ENCODE measurements at regions not wholly inside any gene's neighbourhood (a gene's known extent, or its start where the extent isn't known, plus 50 kb on each side); places are given as distances from the start of the nearest gene placed in this dataset.
"Not testable (repeated sequence)": the region's sequence is repeated elsewhere in the genome, so short reads cannot be mapped to it uniquely, and the experiment has no call there.

DNA sequence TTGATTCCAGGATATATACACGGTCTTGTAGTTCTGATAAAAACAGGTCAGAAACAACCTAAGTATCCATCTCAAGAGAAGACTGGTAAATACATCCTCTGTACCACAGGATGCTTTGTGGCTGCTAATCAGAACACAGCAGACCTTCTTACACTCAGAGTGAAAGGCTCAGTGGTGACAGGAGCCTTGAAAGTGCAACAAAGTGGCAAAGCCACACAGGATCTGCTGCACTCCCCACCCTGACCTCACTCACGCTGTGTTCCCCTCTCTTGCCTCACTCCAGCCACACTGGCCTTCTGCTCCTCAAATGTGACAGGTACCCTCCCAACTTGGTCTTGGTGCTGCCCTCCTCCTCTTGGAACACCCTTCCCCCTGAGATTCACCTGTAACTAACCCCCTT lies 98.1 kb upstream of the GRIP1 start:
- no peak for DNase-seq

GRCh38 chr12:66779466-66779865 lies 100.6 kb upstream of the GRIP1 start:
- no peak for DNase-seq

- peak; percentile 30 for DNase-seq
Observed at GRCh38 chr12:66786531-66787308, 107.8 kb upstream of the GRIP1 start.

- DNase-seq, result no peak
Observed at GRCh38 chr12:66799551-66799950, 120.7 kb upstream of the GRIP1 start.

DNA sequence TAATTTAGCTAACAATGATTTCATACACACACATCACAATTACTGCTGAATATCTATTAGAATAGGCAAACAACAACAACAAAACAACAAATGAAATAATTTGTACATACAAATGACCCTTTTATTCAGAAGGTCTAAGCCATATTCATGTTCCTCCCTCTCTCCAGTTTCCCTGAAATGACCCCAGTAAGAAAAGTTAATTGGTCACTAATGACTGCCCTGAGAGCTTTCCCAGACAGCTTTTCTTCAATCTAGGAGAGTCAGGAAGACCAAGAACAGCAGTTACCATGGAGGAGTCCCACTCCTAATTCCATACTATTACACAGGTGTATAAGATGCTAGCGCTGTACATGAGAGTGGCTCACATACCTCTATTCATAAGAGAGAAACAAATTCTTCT lies 121.2 kb upstream of the GRIP1 start:
- no peak for DNase-seq

DNA sequence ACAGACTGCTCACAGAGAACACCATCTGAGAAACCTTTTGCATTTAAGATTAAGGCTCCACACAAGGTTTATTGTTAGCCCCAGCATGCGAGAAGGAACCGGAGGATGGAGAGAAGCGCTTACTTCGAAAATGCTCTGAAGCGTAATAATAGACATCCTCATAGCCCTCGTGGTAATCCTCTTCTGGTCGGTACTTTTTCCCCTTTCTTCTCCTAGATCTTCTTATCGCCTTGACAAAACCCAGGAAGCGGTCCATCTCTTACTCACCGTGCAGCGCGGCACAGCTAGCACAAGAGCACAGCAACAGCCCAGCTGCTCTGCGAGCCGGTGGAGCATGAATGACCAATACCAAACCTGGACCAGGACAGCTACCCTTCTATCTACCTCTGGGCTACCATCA lies 125.1 kb upstream of the GRIP1 start:
- DNase-seq, result no peak

GRCh38 chr12:66804563-66804974 lies 125.7 kb upstream of the GRIP1 start:
- DNase-seq, result peak; percentile 81

- no peak for DNase-seq
Observed at GRCh38 chr12:66808606-66809005, 129.7 kb upstream of the GRIP1 start.

DNA sequence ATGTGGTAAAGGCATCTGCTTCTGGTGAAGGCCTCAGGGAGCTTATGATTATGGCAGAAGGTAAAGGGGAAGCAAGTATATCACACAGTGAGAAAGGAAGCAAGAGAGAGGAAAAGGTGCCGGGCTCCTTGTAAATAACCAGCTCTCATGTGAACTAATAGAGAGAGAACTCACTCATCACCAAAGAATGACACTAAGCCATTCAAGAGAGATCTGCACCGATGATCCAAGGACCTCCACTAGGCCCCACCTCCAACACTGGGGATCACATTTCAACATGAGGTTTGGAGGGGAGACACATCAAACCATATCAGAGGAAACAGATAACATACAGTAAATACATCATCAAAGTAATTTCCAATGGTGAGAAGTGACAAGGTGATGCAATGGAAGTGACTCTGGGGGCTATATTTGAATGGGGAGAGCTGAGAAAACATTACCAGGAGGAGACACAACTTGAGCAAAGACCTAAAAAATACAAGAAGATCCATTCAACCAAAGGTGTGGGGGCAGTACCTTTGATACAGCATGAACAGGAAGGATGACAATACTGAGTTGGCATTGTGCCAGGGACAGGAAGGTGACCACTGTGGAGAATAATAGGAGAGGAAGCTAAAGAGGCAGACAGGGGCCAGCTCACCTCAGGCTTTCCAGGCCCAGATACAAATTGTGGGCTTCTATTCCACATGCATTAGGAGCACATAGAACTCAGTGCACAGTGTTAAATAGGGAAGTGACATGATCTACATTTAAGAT lies 134.4 kb upstream of the GRIP1 start:
- DNase-seq, result no peak

- no peak for DNase-seq
Observed at GRCh38 chr12:66819587-66819986, 140.7 kb upstream of the GRIP1 start.

- DNase-seq, result no peak
Observed at GRCh38 chr12:66822961-66823360, 144.1 kb upstream of the GRIP1 start.

- no peak for DNase-seq
Observed at GRCh38 chr12:66823857-66824570, 145.1 kb upstream of the GRIP1 start.

GRCh38 chr12:66825921-66826320 lies 147.0 kb upstream of the GRIP1 start:
- DNase-seq, result not testable (repeated sequence)

DNA sequence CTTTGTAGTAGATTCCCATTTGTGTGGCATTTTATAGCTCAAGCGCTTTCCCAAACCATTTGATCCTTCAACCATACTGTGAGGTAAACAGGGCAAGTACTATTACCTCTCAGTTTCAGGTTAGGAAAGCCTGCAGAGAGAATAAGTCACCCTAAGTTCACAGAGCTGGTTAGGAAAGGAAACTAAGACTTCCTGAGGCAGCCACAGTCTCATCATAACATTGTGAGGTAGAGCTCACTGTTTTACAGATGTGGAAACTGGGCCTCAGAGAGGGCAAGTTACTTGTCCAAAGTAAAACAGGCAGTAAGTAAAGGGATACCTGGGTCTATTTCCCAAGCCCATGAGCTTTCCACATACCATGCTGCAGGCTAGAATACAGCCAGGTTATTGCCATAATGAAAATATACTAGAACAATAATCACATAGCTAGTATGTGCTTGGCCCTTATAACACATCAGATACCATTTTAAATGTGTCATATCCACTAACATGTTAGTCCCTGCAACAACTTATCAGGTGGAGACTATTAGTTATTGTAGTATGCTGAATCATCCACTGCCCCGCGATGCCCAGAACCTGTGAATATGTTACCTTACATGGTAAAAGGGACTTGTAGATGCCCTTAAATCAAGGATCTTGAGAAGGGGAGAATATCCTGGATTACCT lies 150.9 kb upstream of the GRIP1 start:
- DNase-seq, result no peak

GRCh38 chr12:66831495-66831894 lies 152.6 kb upstream of the GRIP1 start:
- no peak for DNase-seq

DNA sequence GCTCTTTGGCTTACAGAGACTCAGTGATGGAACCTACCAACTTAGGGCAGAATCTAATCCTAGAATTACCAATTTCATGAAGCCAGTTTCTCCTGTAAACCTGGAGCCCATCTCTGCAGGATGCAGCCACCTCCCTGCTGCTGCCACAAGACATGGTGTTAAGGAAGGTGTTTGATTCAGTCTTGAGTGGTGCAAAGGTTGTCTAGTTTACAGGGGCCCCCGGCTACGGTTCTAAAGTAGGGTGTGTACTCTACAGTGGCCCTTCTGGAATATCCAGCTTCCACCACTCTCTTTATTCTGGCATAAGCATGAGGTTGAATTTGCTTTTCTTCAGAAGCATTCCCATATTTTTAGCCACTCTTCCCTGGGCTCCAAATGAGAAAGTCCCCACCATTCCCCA lies 154.1 kb upstream of the GRIP1 start:
- no peak for DNase-seq

- no peak for DNase-seq
Observed at GRCh38 chr12:66836623-66837310, 157.9 kb upstream of the GRIP1 start.

- no peak for DNase-seq
Observed at GRCh38 chr12:66837311-66837627, 158.4 kb upstream of the GRIP1 start.

DNA sequence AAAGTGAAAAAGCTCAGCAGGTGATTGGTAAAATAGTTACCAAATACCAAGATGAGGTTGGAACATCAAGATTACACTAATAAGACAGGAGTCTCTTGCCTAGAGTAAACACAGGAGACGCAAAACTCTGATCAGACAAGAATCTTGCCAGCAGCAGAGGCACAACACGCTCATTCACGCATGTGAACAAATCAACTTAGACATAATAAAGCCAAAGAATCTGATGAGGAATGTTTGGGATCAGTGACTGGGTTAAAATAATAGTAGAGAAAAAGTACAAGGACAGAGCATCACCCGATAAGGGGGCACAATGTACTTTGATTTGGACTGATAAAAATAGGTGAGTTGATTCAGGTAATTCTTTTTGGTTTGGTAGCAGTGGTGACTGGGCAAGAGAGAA lies 159.5 kb upstream of the GRIP1 start:
- no peak for DNase-seq

- DNase-seq, result no peak
Observed at GRCh38 chr12:66848967-66849366, 170.1 kb upstream of the GRIP1 start.

DNA sequence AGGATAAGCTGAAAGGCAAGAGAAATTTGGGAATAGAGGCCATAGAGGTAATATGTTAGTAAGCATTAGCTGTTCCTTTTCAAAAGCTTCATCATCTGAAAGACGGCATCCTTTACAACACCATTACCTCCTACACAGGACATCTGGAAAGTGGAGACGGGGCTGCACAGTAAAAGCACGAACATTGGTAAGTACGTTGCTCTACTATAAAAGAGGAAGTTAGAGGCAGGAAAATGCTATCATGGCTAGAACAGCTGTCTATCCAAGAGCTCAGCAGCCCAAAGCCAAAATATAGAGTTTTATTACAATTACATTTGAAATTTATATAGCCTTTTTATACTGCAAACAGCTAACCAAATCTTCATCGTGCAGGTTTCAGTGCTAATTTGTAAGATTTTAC lies 172.3 kb upstream of the GRIP1 start:
- DNase-seq, result no peak

DNA sequence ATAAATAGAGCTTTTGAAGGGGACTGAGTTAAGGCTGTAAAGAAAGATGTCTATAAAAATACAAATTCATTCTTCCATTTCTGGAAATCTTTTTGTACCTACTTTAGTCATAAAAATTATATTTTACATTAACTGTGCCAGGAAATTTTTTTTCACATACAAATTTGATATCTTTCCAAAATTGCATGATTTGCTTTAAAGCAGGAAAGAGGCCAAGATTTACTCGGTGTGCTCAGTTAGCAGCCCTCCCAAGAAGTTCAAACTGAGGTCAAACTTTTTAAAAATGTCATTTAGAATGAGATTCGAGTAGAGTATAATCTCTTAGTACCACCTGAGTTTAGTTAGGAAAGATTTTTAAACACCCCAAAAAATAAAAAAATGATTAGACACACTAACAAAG lies 173.2 kb upstream of the GRIP1 start:
- no peak for DNase-seq

GRCh38 chr12:66852765-66853164 lies 173.9 kb upstream of the GRIP1 start:
- no peak for DNase-seq

All from NCI-H1694 (cell line).